Midbrain (tissue), 1 donor: ENCODE measurements at regions not wholly inside any gene's neighbourhood (a gene's known extent, or its start where the extent isn't known, plus 50 kb on each side); places are given as distances from the start of the nearest gene placed in this dataset.

Experiments used
- DNase-seq: peaks from one replicate; lab custom pipeline; 2025; lab: John Stamatoyannopoulos, UW

DNA sequence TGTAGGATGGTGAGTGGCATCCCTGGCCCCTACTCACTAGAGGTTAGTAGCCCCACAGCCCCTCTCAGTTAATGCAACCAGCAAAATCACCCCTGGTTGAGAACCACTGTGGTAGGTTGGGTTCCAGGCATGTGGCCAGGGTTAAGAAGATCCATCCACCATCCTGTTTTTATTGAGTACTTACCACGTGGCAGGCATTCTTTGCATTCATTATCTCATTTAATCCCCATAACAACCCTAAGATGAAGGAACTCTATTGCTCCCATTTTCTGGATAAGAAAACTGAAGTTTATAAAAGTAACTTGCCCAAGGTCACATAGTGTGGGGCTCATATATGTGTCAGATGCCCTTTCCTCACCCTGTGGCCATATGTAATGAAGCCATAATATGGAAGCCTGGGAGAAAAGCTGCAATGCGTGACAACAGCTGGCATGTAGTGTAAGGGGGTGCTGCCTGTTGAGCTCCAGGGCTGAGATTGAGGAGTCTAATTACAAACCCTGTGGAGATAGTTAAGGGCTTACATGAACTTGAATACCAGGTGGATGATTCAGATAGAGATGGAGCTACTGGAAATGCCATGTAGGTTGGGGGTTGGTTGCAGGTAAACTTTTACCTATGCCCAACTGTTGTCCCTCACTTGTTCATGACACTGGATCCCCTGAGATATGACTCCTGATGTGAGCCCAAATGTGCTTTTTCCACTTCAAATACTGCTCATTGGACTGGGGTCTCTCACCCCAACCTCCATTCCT, 100.2 kb upstream of the PGRMC2 start:
- no peak for DNase-seq

DNA sequence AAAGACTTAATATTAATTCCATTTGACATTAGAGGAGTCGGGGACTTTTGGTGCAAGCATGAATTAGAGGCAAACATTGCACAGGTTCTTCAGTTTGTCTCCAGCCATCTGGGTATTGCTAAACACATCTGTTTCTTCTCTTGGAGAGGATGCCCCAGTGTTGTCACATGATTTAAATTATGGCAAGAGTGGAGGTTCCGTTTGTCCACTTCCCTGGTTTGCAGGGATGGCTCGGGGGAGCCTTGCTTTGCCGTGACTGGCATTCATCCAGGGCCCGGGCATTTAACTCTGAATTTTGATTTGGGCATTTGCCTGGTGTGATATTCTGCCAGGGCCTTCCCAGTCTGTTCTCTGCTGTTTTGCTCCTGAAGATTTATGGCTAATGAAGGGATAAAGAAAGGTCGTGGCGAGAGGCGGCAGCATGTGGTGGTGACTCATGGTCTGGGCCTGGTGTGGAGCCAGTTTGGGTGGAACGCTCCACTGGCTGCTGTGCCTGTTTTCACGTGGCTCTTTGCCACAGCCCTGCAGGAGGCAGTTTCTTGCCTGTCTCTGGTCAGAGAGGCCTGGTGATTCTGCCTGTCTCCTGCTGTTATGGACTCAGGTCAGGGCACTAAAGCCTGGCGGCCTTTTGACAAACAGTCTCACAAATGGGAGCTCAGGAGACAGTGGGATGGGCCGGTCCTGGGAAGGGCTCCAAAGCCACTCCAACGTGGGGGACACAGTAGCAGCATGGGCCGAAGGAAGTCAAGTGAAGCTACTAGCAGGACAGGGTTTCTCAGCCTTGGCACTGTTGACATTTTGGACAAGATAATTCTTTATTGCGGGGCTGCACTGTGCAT, 99.4 kb upstream of the PGRMC2 start:
- DNase-seq = peak; percentile 68

DNA sequence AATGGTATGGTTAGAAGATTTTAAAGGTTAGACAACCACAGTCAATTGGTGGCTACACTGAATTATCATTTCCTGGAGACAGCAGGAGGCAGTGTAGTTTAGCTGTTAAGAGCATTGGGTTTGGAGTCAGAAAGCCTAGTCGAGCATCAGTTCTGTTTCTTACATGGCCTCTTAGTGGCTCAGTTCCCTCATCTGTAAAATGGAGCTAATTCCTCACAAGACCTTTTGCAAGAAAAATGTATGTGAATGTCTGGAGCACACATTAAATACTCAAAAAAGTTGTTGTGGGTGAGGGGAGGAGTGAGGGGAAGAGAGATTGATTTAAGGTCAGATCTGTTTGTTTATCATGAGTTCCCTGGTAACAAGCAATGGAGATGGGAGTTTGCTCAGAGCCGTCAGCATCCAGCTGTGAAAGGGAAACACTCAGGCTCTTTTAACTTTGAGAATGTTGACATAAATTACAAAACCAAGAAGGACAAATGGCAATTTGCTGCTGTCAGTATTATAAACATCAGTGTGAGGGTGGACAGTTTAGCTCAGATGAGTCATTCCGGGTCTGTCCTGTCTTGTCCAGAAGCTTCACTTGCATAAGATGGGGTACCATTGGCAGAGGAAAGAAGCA, 98.2 kb upstream of the PGRMC2 start:
- no peak for DNase-seq

DNA sequence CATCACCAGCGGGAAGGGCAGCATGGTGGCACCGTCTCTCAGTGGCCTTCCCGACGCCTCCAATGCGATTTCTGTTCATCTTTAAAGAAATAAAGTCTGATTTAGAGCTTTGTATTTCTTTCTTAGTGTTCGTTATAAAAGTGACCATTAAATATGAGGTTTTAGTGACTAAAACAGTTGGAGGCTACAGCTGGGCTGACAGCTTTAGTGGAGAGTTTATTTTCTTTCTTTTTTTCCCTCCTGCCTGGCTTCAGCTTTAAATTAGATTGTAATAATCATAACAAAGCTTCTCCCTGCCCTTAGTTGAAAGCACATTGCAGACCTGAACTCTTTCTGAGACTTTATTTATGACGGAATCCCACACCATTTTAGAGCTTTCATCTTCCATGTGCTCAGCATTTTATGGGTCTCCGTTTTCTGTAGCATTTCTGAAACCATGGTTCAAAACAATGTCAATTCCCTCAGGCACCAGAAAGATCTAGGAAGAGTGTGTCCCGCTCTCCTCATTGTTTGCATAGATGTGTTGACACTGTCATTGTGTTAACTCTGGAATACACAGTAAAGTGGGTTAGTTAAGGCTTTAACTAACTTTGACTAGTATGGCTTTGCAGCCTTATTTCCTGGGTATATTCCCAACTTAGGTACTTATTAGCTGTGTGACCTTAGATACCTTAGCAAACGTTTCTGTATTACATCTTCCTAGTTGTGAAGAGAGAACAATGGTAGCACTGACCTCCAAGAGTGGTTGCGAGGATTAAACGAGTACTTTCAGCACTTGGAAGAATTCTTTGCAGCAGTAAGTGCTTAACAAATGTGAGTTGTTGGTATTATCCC, 97.4 kb upstream of the PGRMC2 start:
- DNase-seq = no peak

DNA sequence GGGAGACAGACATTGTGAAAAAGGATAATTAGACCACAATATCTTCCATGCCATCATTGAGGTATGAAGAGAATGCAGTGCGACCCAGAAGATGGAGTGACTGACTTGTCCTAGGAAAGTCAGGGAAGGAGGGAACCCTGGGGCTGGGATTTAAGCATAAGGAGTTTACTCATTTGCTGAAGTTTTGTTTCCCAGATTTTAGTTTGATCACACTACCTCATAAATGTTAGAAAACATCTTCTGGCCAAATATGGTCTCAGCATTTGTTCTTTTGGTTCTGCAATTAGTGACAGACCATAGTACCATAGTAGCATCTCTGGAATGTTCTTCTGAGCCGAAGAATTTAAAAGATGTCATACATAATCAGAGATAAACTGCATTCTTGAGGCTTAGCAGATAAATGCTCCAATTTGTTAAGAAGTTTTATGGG, 96.5 kb upstream of the PGRMC2 start:
- DNase-seq = no peak

DNA sequence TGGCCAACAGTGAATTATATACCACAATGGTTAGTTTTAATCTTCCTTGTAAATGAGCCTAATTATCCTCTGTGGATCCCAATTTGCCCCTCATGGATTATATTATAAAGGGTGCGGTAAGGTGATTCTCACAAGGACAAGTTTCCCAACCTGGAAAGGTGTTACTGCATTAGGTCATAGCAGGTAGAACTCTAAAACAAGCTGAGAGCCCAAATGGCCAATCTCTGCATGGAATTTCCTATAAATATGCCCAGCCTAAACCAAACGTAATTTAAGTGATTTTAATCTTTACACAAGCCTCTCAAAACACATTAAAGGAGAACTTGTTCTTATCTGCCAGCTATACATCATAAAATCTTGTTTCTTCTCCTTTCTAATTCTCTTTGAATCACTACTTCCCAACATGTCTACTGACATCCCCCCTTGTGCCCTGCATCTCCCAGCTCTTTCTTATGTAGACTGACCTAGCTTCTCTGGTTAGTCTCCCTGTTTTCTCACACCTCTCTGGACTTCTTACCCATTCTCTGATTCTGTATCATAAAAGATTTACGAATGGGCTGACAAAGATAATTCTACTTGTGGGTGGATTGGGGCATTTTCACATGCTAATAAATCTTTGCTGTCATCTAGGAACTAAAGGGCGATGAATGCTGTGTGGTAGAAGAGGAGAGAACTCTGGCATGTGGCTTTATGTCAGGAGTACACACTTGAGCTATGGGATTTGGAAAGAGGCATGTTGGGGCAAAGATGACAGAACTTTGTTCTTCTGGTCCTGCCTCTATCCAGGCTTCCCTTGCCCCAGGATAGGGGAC, 94.3 kb upstream of the PGRMC2 start:
- DNase-seq = no peak

DNA sequence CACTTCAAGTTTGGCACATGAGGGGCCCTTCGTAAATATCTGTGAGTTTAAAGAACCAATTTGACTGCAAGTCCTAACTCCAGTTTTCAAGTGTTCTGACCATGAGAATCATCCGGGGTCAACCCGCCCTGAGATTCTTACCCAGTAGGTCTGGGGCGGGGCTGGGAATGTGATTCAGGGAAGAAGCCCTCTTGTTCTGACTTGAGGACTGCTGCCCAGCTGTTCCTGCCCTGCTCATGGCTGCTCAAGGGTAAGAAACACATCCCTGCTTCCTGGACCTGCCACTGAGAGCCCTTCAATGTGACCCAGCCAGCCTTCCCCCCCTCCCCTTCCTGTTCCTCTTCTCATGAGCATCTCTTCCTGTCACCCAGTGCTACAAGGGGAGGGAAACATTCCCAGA, 92.7 kb upstream of the PGRMC2 start:
- DNase-seq = no peak

DNA sequence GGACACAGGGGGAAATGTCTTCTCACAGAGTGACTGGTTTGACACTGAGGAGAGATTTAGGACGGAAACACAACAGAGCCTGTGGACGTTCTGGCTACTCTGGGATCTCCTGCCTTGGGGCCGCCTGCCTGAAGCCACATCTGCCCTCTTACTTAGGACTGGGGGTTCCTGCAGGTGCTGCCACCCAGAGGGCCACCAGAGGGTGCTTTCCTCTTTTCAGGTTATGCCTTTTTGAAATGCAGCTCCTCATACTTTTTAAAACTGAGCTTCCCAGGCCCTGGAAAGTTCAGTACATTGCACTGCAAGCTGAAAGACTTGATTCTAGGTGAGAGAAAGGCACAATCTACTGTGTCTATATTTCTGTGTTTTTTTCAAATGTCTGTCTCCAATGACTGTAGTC, 92.2 kb upstream of the PGRMC2 start:
- DNase-seq = no peak

DNA sequence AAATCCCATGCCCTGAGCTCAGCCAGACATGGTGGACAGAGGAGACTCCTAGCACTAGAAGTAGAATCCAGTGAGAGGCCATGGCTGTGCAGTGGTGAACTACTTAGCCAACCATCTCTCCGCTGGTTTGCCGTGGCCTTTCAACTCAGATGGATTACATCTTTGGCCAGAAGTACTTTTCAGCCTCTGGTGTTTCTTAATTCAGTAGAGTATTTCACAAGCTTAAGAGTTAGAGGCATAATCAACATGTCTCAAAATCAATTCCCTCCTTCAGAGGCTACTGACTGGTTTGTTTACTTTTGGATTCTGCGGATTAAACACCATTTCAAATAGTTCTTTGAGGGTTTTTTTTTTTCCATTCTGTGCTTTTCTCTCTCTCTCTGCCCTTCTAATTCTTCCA, 91.1 kb upstream of the PGRMC2 start:
- no peak for DNase-seq

DNA sequence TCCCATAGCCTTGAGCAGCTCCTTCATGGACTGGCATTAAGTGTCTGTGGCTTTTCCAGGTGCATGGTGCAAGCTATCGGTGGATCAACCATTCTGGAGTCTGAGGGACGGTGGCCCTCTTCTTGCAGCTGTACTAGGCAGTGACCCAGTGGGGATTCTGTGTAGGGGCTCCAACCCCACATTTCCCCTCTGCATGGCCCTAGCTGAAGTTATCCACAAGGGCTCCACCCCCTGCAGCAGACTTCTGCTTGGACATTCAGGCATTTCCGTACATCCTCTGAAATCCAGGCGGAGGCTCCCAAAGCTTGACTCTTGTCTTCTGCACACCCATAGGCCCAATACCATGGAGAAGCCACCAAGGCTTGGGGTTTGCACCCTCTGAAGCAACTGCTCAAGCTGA, 89.3 kb upstream of the PGRMC2 start:
- no peak for DNase-seq

DNA sequence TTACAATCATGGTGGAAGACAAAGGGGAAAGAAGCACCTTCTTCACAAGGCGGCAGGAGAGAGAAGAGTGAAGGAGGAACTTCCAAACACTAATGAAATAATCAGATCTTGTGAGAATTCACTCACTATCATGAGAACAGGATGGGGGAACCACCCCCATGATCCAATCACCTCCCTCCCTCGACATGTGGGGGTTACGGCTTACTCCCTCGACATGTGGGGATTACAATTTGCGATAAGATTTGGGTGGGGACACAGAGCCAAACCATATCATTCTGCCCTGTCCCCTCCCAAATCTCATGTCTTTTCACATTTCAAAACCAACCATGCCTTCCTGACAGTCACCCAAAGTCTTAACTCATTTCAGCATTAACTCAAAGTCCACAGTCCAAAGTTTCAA, 88.7 kb upstream of the PGRMC2 start:
- no peak for DNase-seq

DNA sequence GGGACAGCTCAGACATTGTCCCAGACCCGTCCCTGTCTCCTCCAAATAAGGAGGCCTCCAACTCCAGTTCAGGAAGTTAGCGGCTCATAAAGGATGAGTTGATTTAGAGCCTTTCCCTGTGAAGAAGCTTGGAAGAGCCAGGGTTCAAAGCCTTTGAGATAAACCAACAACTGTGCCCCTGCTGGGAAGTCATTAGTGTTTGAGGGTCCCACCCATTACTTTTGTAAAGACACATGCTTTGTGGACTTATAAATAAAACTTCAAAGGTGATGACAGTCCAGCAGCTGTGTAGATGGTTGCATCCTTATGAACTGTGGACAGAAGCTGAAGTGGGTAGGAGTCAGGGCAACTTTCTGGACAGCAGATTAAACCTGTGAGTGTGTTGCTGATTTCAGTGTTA, 86.0 kb upstream of the PGRMC2 start:
- no peak for DNase-seq

DNA sequence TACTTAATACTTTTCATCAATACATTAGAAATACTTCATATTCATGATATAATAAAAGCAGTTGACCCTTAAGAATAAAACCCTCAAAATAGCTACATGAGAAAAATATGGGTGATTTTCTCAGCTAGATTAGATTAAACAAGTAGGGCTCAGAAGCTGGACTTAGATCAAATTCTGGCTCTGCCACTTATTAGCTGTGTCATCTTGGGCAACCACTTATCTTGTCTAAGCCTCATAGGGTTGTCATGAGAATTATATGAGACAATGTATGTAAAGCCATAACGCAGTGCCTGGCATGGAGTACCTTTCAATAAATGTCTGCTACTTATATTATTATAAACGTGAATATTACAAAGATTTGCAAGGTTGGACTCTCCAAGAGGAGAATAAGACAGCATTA, 84.3 kb upstream of the PGRMC2 start:
- DNase-seq = no peak

DNA sequence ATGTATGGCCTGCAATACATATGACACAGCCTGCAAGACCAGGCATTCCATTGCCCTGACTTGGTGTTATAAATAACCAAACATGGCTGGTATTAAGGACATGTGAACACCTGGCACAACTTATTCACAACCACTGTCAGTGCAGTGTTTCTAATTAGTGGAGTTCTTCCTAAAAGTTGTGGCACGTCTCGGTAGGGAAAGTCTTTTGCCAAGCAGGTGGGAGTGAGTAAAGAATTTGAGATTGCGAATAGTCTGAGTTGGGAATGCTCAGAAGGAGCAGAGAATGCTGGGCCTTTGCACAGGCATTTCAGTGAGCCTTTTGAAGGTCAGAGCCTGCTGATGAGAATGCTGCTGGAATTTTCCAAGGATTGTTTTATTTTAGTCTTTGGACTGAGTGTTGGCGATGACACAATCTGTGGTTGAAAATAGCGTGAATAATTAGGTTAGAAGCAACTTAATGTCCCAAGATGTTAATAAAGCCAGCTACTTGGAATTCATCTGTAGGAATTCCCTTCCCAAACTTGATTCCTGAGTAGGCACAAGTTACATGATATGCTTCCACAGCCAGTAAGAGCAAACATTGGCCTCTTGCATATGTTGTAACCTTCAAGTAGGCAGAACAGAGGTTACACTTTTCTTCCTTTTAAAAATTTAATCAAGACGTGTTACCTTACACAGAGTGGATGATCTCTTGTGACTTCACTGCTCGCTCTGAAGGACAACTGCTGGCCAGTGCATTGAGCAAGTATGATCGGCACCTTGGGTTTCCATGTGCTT, 83.6 kb upstream of the PGRMC2 start:
- no peak for DNase-seq

DNA sequence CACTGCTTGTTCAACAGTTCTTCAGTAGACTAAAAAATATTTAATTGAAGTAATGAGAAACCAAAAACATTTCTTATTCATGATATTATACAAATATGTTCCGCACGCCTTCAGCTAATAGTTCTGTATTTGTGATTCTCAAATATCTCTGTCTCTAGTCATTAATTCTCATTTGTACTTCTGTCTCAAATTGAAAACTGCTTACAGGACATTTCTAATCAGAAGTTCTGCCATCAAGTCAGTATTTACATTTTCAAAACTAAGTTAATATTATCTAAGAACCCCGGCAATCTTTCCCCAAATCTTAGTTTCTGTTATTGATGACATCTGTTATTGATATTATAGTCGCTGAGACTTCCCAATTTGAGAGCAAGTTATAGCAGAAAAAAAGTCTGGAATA, 78.6 kb upstream of the PGRMC2 start:
- no peak for DNase-seq

DNA sequence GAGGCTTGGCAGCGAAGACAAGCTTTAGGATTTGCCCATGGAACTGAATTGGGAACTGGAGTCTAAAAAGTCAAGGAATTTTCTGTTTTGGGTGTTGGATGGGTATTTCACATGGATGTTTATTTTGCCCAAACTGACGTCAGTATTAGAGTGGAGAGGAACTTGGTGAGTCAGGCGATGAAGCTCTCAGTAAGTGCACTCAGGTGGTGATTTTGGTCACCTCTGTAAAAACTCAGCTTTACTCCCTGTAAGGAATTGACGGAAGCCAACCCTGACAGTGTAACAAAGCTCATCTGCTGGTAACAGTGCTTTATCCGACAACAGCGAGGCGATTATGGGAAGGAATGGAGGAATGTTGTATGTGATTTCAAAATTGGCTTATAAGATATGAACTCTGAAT, 77.0 kb upstream of the PGRMC2 start:
- no peak for DNase-seq

DNA sequence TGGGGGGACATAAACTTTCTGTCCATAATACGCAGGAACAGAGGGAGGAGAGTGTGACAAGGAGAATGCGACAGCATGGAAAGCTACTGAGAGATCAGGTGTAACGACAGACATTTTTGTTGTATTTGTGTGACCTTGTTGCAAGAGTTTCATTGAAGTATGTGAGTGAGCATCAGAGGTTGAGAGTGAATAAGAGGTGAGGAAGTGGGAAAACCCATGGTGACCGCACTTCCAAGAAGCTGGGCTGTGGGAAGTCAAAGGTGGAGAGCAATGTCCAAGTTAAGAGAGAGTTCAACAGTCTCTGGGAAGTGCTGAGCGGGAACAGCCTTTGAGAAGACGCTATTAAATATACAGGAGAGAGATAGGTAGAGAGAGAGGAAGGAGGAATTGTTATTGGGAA, 76.4 kb upstream of the PGRMC2 start:
- no peak for DNase-seq

DNA sequence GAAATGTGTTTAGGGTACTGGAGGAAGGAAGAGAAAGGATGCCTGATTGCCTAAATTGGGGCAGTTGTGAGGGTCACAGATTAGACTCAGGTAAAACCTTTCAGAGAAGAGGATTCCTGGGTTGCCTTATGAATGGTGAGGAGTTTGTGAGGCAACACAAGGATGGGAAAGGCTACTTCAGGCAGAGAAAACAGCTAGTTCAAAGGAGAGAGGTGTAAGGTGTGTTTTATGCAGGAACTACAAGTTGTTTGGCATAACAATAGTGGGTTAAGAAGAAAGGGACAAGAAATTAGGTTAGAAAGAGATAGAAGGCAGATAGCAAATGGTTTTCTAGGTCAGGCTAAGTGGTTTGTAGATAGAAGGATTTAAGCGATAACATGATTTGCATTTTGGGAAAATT, 75.1 kb upstream of the PGRMC2 start:
- no peak for DNase-seq

DNA sequence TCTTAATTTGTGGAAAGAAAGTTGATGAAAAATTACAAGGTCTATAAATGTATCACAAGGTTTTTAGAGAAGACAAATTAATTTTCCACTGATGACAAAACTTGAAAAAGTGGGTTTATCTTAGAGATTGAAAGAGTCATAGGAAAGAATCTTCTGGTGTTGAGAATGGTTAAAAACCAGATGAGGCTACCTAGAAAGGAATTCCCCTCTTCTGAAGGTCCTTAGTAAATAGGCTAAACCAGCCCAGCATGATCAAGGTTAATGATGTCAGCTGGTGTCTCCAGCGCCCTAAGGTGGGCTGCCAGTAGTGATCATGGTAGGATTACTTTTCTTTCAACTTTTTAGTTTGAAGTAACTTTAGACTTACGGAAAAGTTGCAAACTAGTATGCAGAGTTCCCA, 71.8 kb upstream of the PGRMC2 start:
- DNase-seq = no peak

DNA sequence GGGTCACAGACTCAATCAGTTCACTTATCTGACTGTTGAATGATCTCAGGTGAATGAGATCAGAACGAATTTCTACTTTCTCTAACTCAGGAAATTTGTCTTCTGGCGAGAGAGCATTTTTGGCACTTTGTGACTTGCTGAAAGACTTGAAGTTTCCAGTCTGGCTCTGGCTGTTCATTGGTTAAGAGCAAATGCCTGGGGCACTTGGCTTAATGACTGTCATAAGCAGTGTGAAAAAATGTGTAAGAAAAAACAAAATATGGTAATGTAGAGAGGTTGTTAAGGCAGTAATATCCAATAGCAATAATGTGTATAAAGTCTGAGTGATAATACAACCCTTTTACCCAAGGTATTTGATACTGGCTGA, 71.3 kb upstream of the PGRMC2 start:
- no peak for DNase-seq
